BLaER1 treated with 17β-estradiol and CSF1 and Interleukin-3, amounts not matched to agents 10 nM and 100 nM (cell line): ENCODE measurements at regions not wholly inside any gene's neighbourhood (a gene's known extent, or its start where the extent isn't known, plus 50 kb on each side); places are given as distances from the start of the nearest gene placed in this dataset.
A peak's percentile ranks its signal among the peaks of the same experiment; 100 is the strongest.

Source experiments
- H3K27ac ChIP-seq, 11 experiments: shearing (Covaris generic); formaldehyde crosslinking; 2 replicates each; pipeline ENCODE4 v1.8.1; 2022
- H3K27me3 ChIP-seq, 11 experiments: shearing (Covaris generic); formaldehyde crosslinking; 2 replicates each; pipeline ENCODE4 v1.8.1; 2022
- H3K36me3 ChIP-seq, 11 experiments: shearing (Covaris generic); formaldehyde crosslinking; 2 replicates each; pipeline ENCODE4 v1.8.1; 2022
- H3K4me1 ChIP-seq, 10 experiments: shearing (Covaris generic); formaldehyde crosslinking; 2 replicates each; pipeline ENCODE4 v1.8.1; 2022
- H3K4me2 ChIP-seq, 11 experiments: shearing (Covaris generic); formaldehyde crosslinking; 2 replicates each; pipeline ENCODE4 v1.8.1; 2022
- H3K4me3 ChIP-seq, 10 experiments: shearing (Covaris generic); formaldehyde crosslinking; 2 replicates each; pipeline ENCODE4 v1.8.1; 2022
- H3K9ac ChIP-seq, 11 experiments: shearing (Covaris generic); formaldehyde crosslinking; 2 replicates each; pipeline ENCODE4 v1.8.1; 2022
- H3K9me3 ChIP-seq, 11 experiments: shearing (Covaris generic); formaldehyde crosslinking; replicated peaks in 1 of 11; 2 replicates each; pipeline ENCODE4 v1.8.1; 2022
- H4K20me1 ChIP-seq, 11 experiments: shearing (Covaris generic); formaldehyde crosslinking; 2 replicates each; pipeline ENCODE4 v1.8.1; 2022
- Cebpa-rat ChIP-seq, 11 experiments: shearing (Covaris generic); IDR thresholded peaks; 2 replicates each; pipeline ENCODE4 v1.8.1; 2022

DNA sequence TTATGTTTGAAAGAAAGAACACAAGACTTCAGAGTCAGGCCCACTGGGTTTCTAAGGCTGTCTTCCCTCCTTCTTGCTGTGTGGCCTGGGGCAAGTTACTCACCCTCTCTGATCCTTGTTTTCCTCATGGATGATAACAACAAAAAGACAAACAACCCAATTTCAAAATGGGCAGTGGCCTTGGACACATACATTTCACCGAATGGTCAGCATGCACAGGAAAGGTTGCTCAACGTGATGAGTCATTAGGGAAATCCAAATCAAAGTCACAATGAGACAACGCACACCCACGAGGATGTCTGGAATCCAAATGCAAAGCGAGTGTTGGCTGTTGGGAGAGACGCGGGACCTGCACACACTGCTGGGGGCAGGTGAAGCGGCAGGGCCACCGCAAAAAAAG, 50.8 kb upstream of the PPP2R2C start:
- Histone ChIP-seq H3K4me3 (no peak overlapping the region), H3K4me1 (peaks cover 0 to 13% (median 7%) of the 10 kb centered on the region in 10 experiments; a peak in 13 of 20 replicates), H3K9me3 (peaks cover 0 to 4% (median 0%) of the 10 kb centered on the region in 11 experiments; a peak in 1 of 22 replicates), H3K4me2 (peak overlapping the region in 5 of 11 experiments; percentile 5 to 62 (median 39); a peak in 8 of 22 replicates), H4K20me1 (no peaks in the 10 kb centered on the region), H3K27me3 (no peaks in the 10 kb centered on the region), H3K9ac (no peak overlapping the region), H3K36me3 (no peaks in the 10 kb centered on the region), H3K27ac (no peak overlapping the region)
- TF ChIP-seq Cebpa-rat (IDR thresholded peaks at IDR 0.05) = no peak

DNA sequence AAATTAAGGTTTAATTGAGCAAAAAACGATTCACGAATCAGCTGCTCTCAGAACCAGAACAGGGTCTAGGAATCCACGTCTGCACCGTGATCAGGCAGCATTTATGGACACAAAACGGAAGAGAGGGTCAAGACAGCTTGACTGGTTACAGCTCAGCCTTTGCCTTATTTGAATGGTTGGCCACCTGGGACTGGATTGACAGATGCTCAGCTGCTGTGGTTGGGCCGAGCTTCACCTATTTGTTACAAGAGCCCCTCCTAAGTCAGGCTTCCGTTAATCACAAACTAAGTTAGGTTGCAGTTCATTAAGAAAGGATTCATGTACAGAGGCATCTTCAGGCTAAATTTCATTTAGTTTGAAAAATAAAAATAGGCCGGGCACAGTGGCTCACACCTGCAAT, 50.6 kb upstream of the MAN2B2 start:
- TF ChIP-seq Cebpa-rat (IDR thresholded peaks at IDR 0.05) = no peak
- Histone ChIP-seq H3K36me3 (no peaks in the 10 kb centered on the region), H3K9ac (no peak overlapping the region), H3K9me3 (no peaks in the 10 kb centered on the region), H3K4me2 (peak overlapping the region in 5 of 11 experiments; percentile 2 to 18 (median 14); a peak in 5 of 22 replicates), H4K20me1 (peaks cover 0 to 5% (median 0%) of the 10 kb centered on the region in 11 experiments; a peak in 1 of 22 replicates), H3K4me3 (no peak overlapping the region), H3K27ac (no peak overlapping the region), H3K4me1 (peaks cover 0 to 13% (median 7%) of the 10 kb centered on the region in 10 experiments; a peak in 13 of 20 replicates), H3K27me3 (no peaks in the 10 kb centered on the region)
